ENCODE measurements at regions not wholly inside any gene's neighbourhood (a gene's known extent, or its start where the extent isn't known, plus 50 kb on each side); places are given as distances from the start of the nearest gene placed in this dataset.

- TF ChIP-seq MXI1 (IDR thresholded peaks at IDR 0.05; ENCODE audit: low read depth, low read length) (no peak), YY1 (IDR thresholded peaks at IDR 0.05; ENCODE audit: low read depth) (no peak), GABPA (IDR thresholded peaks at IDR 0.05; ENCODE audit: low read depth) (no peak), ELF1 (IDR thresholded peaks at IDR 0.05) (no peak), ZBTB33 (IDR thresholded peaks at IDR 0.05; ENCODE audit: borderline replicate concordance, low read depth) (no peak), USF2 (IDR thresholded peaks at IDR 0.05; ENCODE audit: borderline replicate concordance, low read depth, low read length) (no peak), EP300 (IDR thresholded peaks at IDR 0.05; ENCODE audit: borderline replicate concordance in 1 of 2, low read depth in 1 of 2, low read length in 1 of 2) (no peak), MAX (IDR thresholded peaks at IDR 0.05; ENCODE audit: low read depth) (no peak), GATA2 (CRISPR knock-in tag; IDR thresholded peaks at IDR 0.05) (no peak), NFIC (IDR thresholded peaks at IDR 0.05; ENCODE audit: borderline replicate concordance) (no peak), TEAD4 (IDR thresholded peaks at IDR 0.05; ENCODE audit: borderline replicate concordance, insufficient read depth) (no peak), TAF1 (IDR thresholded peaks at IDR 0.05; ENCODE audit: borderline replicate concordance, low read depth, low read length) (no peak), RXRA (IDR thresholded peaks at IDR 0.05; ENCODE audit: borderline replicate concordance, low read depth) (no peak), IRF3 (IDR thresholded peaks at IDR 0.05; ENCODE audit: low read depth, low read length) (no peak), RCOR1 (IDR thresholded peaks at IDR 0.05; ENCODE audit: low read length) (no peak), FOXM1 (IDR thresholded peaks at IDR 0.05; ENCODE audit: low read depth) (no peak), CHD2 (IDR thresholded peaks at IDR 0.05; ENCODE audit: low read length, partially characterized antibody) (no peak), RAD21 (IDR thresholded peaks at IDR 0.05; ENCODE audit: low read length) (no peak)
- H3K27ac ChIP-seq (ENCODE audit: low read depth in 2 of 2, low read length in 1 of 2), result no peak overlapping the region
- H3K4me3 ChIP-seq (ENCODE audit: low read depth in 2 of 2, low read length in 1 of 2), result no peak overlapping the region
- no peak overlapping the region for H2AFZ ChIP-seq (ENCODE audit: low read depth)
- peaks cover 18% of the 10 kb centered on the region for H3F3A ChIP-seq (replicated peaks; ENCODE audit: insufficient read depth)
- DNase-seq, result no peak
- ChIA-PET POLR2A (no interaction called here), CTCF (no interaction called here)
- no peak overlapping the region for H3K4me2 ChIP-seq
- 88% methylated on average over 8 of the region's 8 CpGs for WGBS (ENCODE audit: low lambda C conversion rate)
- H3K36me3 ChIP-seq (replicated peaks in 1 of 2; ENCODE audit: control insufficient read depth in 1 of 2, insufficient read depth in 2 of 2, low read length in 1 of 2), result peaks cover 0 to 4% of the 10 kb centered on the region in 2 experiments
- no peak overlapping the region for H3K9ac ChIP-seq
- H3K4me1 ChIP-seq (ENCODE audit: control insufficient read depth in 1 of 2, insufficient read depth in 2 of 2, low read depth in 1 of 2, low read length in 1 of 2), result peaks cover 3 to 12% of the 10 kb centered on the region in 2 experiments; a peak in 3 of 4 replicates
- H3K79me2 ChIP-seq (ENCODE audit: insufficient read depth), result no peaks in the 10 kb centered on the region
- H3K9me3 ChIP-seq, result no peaks in the 10 kb centered on the region
- no peaks in the 10 kb centered on the region for H4K20me1 ChIP-seq (ENCODE audit: insufficient read depth)
- no peaks in the 10 kb centered on the region for H3K9me2 ChIP-seq
- no peaks in the 10 kb centered on the region for H3K27me3 ChIP-seq (ENCODE audit: insufficient read depth)
Observed at GRCh38 chr11:122023614-122024250, 92.3 kb downstream of the BLID start.
